ENCODE measurements at regions not wholly inside any gene's neighbourhood (a gene's known extent, or its start where the extent isn't known, plus 50 kb on each side); places are given as distances from the start of the nearest gene placed in this dataset.

- H3K4me3 ChIP-seq (ENCODE audit: low read length), result no peak overlapping the region
- DNase-seq (ENCODE audit: low read depth), result no peak
- TF ChIP-seq CTCF (conservative IDR thresholded peaks at IDR 0.05; ENCODE audit: low read depth, low read length), result no peak
Observed at GRCh38 chr6:141158740-141159139, 974.0 kb upstream of the GJE1 start.

DNA sequence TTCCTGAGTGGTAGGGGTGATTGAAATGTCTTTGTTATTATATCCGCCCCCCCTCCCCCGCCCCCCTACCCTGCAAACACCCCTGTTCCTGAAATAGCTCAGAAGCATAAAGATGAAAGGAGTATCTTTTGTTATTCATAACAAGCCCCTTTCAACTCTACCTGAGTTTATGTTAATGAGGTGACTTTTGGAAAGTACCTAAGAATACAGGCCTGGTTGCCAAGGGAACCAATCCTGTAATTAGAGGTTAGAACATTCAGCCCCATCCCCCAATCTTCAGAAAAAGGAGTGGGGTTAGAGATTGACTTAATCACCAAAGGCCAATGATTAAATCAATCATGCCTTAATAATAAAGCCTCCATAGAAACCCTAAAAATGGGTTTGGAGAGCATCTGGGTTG lies 979.2 kb upstream of the GJE1 start:
- no peak for TF ChIP-seq CTCF (conservative IDR thresholded peaks at IDR 0.05; ENCODE audit: low read depth, low read length)
- DNase-seq (ENCODE audit: low read depth), result no peak
- H3K4me3 ChIP-seq (ENCODE audit: low read length), result no peak overlapping the region

- no peak for TF ChIP-seq CTCF (conservative IDR thresholded peaks at IDR 0.05; ENCODE audit: low read depth, low read length)
- no peak for DNase-seq (ENCODE audit: low read depth)
- no peak overlapping the region for H3K4me3 ChIP-seq (ENCODE audit: low read length)
Observed at GRCh38 chr6:141152951-141153350, 979.8 kb upstream of the GJE1 start.

DNA sequence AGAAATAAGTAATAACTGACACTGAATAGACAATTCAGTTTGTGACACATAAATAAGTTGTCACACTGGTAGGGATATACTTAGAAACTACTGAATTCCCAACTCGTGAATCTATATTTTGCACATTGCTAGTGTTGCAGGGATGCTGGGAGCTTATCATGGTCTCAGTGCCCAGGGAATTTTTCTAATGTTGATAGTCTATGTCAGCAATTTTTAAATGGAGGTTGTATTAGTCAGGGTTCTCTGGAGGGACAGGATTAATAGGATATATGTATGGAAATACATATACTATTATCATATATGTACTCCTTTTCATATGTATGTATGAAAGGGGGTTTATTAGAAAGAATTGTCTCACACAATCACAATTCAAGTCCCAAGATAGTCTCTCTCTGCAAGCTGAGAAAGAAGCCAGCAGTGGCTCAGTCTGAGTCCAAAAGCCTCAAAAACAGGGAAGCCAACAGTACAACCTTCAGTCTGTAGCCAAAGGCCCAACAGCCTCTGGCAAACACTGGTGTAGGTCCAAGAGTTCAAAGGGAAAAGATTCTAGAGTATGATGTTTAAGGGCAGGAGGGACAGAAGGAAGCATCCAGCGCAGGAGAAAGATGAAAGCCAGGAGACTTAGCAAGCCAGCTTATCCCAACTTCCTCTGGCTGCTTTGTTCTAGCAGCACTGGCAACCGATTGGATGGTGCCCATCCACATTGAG lies 980.9 kb upstream of the GJE1 start:
- no peak for TF ChIP-seq CTCF (conservative IDR thresholded peaks at IDR 0.05; ENCODE audit: low read depth, low read length)
- DNase-seq (ENCODE audit: low read depth), result no peak
- H3K4me3 ChIP-seq (ENCODE audit: low read length), result no peak overlapping the region

DNA sequence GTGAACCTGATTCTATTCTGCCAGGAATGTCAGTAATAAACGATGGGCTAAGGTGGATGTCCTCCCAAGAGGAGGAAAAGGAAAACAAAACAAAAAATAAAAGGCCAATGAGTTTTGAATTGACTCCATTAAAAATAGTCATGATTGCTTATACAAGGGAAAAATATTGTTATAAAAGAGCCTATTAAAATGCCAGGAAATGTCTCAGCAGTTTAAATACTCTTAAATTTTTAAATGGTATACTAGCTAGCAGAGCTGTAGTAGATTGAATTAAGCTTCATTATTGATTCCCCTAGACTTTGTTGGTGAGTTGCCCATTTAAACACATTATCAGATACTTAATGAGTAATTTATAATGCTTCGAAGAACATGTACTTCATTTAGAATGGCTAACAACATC lies 990.9 kb upstream of the GJE1 start:
- DNase-seq (ENCODE audit: low read depth), result no peak
- no peak overlapping the region for H3K4me3 ChIP-seq (ENCODE audit: low read length)
- no peak for TF ChIP-seq CTCF (conservative IDR thresholded peaks at IDR 0.05; ENCODE audit: low read depth, low read length)

DNA sequence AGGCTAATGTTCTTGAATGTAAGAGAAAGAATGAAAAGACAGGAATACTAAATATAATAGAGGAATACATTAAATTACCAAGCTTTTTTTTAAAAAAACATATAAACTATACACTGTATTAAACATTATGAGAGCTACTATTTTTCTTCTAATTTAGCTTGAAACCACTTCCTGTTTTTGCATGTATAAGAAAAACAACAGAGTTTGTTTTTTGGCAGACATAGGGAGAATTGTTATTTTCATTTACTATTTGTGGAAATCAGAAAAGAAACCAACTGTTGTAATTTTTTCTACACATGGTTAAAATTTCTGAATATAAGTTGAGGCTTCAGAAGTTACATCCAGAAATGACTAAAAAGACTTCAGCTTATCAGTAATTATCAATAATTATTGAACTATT lies 991.8 kb upstream of the GJE1 start:
- H3K4me3 ChIP-seq (ENCODE audit: low read length), result no peak overlapping the region
- TF ChIP-seq CTCF (conservative IDR thresholded peaks at IDR 0.05; ENCODE audit: low read depth, low read length), result no peak
- DNase-seq (ENCODE audit: low read depth), result no peak

DNA sequence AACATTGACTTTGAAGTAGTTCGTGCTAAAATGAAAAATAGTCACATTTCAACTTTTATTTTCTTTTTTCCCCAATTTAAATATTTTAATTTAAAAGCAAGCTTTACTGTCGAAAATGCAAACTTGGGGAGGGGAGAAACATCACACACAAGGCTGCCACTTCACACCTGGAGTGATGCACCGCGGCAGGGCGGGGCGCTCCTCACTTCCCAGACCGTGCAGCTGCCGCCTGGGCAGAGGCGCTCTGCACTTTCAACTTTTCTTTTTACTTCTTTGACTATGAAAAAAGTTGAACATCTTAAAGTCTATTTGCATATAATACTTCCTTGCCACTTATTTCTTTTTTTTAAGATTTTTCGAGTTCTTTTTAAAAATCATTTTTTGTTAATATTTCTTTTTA lies 993.3 kb upstream of the GJE1 start:
- TF ChIP-seq CTCF (conservative IDR thresholded peaks at IDR 0.05; ENCODE audit: low read depth, low read length), result no peak
- H3K4me3 ChIP-seq (ENCODE audit: low read length), result no peak overlapping the region
- no peak for DNase-seq (ENCODE audit: low read depth)
